ENCODE measurements at regions not wholly inside any gene's neighbourhood (a gene's known extent, or its start where the extent isn't known, plus 50 kb on each side); places are given as distances from the start of the nearest gene placed in this dataset.
"Not testable (repeated sequence)": the region's sequence is repeated elsewhere in the genome, so short reads cannot be mapped to it uniquely, and the experiment has no call there.

DNA sequence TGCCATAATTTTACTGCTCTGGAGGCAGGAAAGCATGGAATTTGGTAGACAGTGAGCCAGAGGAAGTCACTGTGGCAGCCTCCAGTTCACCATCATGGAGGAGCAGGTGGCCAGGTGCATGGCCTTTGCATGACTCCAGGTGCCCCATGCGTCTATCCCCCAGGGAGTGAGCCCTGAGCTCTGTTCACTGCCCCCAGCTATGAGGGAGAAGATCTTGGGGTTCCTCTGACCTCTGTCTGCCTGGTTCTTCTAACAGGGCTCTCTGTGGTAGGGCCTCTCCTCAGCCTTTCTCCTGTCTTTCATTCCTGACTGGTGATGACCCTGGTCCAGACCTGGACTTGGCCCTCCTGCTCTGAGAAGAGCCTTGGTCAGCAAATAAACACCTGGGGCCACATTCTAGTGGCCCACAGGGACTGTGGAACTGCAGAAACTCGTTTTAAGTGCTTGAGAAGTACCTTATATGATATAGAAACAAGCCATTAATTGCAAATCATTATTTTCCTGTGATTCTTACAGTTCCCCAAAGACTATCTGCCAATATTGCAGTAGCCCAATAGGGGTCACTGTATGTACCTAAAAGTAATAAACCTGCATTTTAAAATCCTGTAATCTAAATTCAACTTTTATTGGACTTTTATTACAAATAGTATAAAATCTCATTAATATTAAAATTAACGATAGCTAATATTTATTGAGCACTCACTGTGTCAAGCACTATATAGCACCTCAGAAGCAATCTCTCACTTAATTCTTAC is 120.0 kb upstream of the SYT13 start:
- Histone ChIP-seq H3K36me3 (replicated peaks in 1 of 2; ENCODE audit: control insufficient read depth in 1 of 2, insufficient read depth in 2 of 2, low read length in 2 of 2) (no peaks in the 10 kb centered on the region), H3K4me2 (replicated peaks; ENCODE audit: extremely low read depth, low read length, poor library complexity, severe bottlenecking) (no peak overlapping the region), H3K4me3 (replicated peaks in 1 of 3; ENCODE audit: low read depth in 2 of 3, low read length in 3 of 3) (no peak overlapping the region), H3K9ac (ENCODE audit: insufficient read depth, low read length, poor library complexity, severe bottlenecking) (no peak overlapping the region), H3K27me3 (ENCODE audit: control insufficient read depth in 2 of 2, insufficient read depth in 2 of 2, low read length in 2 of 2) (peaks cover 6 to 10% of the 10 kb centered on the region in 2 donors), H3K27ac (ENCODE audit: low read depth in 1 of 2, low read length in 2 of 2) (no peak overlapping the region), H3K79me2 (ENCODE audit: insufficient read depth, low read length) (no peaks in the 10 kb centered on the region), H3K9me3 (replicated peaks in 1 of 2; ENCODE audit: control insufficient read depth in 1 of 2, insufficient read depth in 1 of 2, low read length in 2 of 2) (no peaks in the 10 kb centered on the region), H2AFZ (ENCODE audit: insufficient read depth, low read depth, low read length, poor library complexity, severe bottlenecking) (no peak overlapping the region), H3K4me1 (ENCODE audit: control insufficient read depth in 1 of 2, insufficient read depth in 2 of 2, low read length in 2 of 2) (no peaks in the 10 kb centered on the region), H4K20me1 (ENCODE audit: insufficient read depth, low read length) (no peaks in the 10 kb centered on the region)
- Mint-ChIP-seq H3K36me3 (no peaks in the 10 kb centered on the region), H3K9me3 (peaks cover 0 to 2% (median 0%) of the 10 kb centered on the region in 7 donors), H3K4me3 (no peak overlapping the region), H3K27me3 (ENCODE audit: low read depth in 3 of 3) (peaks cover 23 to 33% (median 29%) of the 10 kb centered on the region in 3 donors), H3K4me1 (no peaks in the 10 kb centered on the region), H3K27ac (no peak overlapping the region)
- TF ChIP-seq, protein P1, sequence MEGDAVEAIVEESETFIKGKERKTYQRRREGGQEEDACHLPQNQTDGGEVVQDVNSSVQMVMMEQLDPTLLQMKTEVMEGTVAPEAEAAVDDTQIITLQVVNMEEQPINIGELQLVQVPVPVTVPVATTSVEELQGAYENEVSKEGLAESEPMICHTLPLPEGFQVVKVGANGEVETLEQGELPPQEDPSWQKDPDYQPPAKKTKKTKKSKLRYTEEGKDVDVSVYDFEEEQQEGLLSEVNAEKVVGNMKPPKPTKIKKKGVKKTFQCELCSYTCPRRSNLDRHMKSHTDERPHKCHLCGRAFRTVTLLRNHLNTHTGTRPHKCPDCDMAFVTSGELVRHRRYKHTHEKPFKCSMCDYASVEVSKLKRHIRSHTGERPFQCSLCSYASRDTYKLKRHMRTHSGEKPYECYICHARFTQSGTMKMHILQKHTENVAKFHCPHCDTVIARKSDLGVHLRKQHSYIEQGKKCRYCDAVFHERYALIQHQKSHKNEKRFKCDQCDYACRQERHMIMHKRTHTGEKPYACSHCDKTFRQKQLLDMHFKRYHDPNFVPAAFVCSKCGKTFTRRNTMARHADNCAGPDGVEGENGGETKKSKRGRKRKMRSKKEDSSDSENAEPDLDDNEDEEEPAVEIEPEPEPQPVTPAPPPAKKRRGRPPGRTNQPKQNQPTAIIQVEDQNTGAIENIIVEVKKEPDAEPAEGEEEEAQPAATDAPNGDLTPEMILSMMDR (IDR thresholded peaks at IDR 0.05): peak; percentile 12
- WGBS (ENCODE audit: insufficient coverage): no CpG with 5 or more reads among the region's 3 CpGs
- no peak for DNase-seq
- intact Hi-C loops (cut with micrococcal nuclease): no loop called here

DNA sequence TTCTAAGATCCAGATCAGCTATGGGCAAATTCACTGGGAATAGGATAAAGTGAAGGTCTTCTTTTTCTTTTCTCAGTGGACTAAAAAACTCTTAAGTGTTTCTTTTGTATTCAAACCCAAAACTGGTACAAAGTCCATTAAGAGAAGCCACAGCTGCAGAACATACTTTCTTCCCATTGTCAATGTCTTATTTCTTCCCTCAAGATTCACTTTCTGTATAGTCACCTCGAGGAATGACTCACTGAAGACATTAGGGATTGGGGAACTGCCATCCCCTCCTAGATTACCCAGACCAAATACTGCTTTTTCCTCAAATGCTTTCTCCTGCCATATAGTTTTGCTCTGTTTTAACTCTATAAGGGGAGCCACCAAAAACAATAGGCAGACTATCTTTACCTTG is 117.4 kb upstream of the SYT13 start:
- H3K4me2 ChIP-seq (replicated peaks; ENCODE audit: extremely low read depth, low read length, poor library complexity, severe bottlenecking); intact Hi-C loops (cut with micrococcal nuclease); H3K79me2 ChIP-seq (ENCODE audit: insufficient read depth, low read length); H3K27ac ChIP-seq (ENCODE audit: low read depth in 1 of 2, low read length in 2 of 2); H3K4me1 ChIP-seq (ENCODE audit: control insufficient read depth in 1 of 2, insufficient read depth in 2 of 2, low read length in 2 of 2); H3K27ac Mint-ChIP-seq; H2AFZ ChIP-seq (ENCODE audit: insufficient read depth, low read depth, low read length, poor library complexity, severe bottlenecking); H3K36me3 Mint-ChIP-seq; H3K36me3 ChIP-seq (replicated peaks in 1 of 2; ENCODE audit: control insufficient read depth in 1 of 2, insufficient read depth in 2 of 2, low read length in 2 of 2); H3K9me3 Mint-ChIP-seq; H3K4me3 Mint-ChIP-seq; H3K27me3 ChIP-seq (ENCODE audit: control insufficient read depth in 2 of 2, insufficient read depth in 2 of 2, low read length in 2 of 2); H4K20me1 ChIP-seq (ENCODE audit: insufficient read depth, low read length); H3K9ac ChIP-seq (ENCODE audit: insufficient read depth, low read length, poor library complexity, severe bottlenecking); H3K4me3 ChIP-seq (replicated peaks in 1 of 3; ENCODE audit: low read depth in 2 of 3, low read length in 3 of 3); H3K9me3 ChIP-seq (replicated peaks in 1 of 2; ENCODE audit: control insufficient read depth in 1 of 2, insufficient read depth in 1 of 2, low read length in 2 of 2); H3K4me1 Mint-ChIP-seq; DNase-seq: not testable (repeated sequence)
- no CpG with 5 or more reads among the region's 1 CpG for WGBS (ENCODE audit: insufficient coverage)
- peaks cover 15 to 26% (median 15%) of the 10 kb centered on the region in 3 donors for H3K27me3 Mint-ChIP-seq (ENCODE audit: low read depth in 3 of 3)
